LNCaP clone FGC (cell line): ENCODE measurements at regions not wholly inside any gene's neighbourhood (a gene's known extent, or its start where the extent isn't known, plus 50 kb on each side); places are given as distances from the start of the nearest gene placed in this dataset.

ENCODE experiments used
- DNase-seq: peaks from one replicate; pipeline ENCODE4 v3.0.0-alpha.2; 2011; ENCODE audit warnings: low read depth
- H3K4me3 ChIP-seq: 2 replicates; pipeline ENCODE4 v1.5.1; 2011; ENCODE audit warnings: mild to moderate bottlenecking, low read depth, low read length, control low read depth
- TF ChIP-seq, protein P1 (sequence below): IDR thresholded peaks from 2 replicates; pipeline ENCODE4 v1.5.1; 2012; ENCODE audit warnings: mild to moderate bottlenecking; ENCODE audit not compliant: control insufficient read depth, insufficient read depth; ENCODE audit errors: extremely low read depth

- no peak overlapping the region for H3K4me3 ChIP-seq
- TF ChIP-seq, protein P1, sequence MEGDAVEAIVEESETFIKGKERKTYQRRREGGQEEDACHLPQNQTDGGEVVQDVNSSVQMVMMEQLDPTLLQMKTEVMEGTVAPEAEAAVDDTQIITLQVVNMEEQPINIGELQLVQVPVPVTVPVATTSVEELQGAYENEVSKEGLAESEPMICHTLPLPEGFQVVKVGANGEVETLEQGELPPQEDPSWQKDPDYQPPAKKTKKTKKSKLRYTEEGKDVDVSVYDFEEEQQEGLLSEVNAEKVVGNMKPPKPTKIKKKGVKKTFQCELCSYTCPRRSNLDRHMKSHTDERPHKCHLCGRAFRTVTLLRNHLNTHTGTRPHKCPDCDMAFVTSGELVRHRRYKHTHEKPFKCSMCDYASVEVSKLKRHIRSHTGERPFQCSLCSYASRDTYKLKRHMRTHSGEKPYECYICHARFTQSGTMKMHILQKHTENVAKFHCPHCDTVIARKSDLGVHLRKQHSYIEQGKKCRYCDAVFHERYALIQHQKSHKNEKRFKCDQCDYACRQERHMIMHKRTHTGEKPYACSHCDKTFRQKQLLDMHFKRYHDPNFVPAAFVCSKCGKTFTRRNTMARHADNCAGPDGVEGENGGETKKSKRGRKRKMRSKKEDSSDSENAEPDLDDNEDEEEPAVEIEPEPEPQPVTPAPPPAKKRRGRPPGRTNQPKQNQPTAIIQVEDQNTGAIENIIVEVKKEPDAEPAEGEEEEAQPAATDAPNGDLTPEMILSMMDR: no peak
- DNase-seq: no peak
Observed at GRCh38 chr9:129398961-129399633, 221.0 kb upstream of the IER5L start.

- TF ChIP-seq, protein P1: no peak
- no peak overlapping the region for H3K4me3 ChIP-seq
- DNase-seq: no peak
Observed at GRCh38 chr9:129398101-129398960, 220.3 kb upstream of the IER5L start.

DNA sequence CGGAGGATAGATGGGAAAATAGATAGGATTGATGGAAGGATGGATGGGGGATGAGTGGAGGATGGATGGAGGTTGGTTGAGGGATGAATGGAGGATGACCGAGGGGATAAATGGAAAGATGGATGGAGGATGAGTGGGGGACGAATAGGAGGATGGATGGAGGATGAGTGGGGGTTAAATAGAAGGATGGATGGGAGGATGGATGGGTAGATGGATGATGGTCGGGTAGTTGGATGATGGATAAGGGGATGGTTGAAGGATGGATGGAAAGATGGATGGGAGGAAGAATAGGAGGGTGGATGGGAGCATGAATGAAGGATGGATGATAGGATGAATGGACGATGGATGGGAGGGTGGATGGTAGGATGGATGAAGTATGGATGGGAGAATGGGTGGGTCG is 219.3 kb upstream of the IER5L start:
- TF ChIP-seq, protein P1: no peak
- no peak overlapping the region for H3K4me3 ChIP-seq
- no peak for DNase-seq

- no peak for DNase-seq
- TF ChIP-seq, protein P1: no peak
- no peak overlapping the region for H3K4me3 ChIP-seq
Observed at GRCh38 chr9:129396365-129396708, 218.3 kb upstream of the IER5L start.

DNA sequence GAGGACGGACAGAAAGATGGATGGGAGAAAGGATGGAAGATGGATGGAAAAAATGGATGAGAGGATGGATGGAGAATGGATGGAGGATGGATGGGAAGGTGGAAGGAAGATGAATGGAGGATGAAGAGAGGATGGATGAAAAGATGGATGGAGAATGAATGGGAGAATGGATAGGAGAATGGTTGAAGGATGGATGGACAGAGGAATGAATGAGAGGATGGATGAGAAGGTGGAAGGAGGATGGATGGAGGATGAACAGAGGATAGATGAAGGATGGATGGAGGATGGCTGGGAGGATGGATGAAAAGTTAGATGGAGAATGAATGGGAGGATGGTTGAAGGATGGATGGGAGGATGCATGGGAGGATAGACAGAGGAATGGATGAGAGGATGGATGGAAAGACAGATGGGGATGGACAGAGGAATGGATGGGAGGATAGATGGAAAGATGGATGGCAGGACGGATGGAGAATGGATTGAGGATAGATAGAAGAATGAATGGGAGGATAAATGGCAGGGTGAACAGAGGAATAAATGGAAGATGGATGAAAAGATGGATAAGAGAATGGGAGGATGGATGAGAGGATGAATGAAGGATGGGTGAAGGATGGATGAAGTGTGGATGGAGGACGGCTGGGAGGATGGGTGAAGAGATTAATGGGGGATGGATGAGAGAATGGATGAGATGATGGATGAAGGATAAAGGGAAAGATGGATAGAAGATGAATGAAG is 217.7 kb upstream of the IER5L start:
- H3K4me3 ChIP-seq: no peak overlapping the region
- TF ChIP-seq, protein P1: no peak
- no peak for DNase-seq

DNA sequence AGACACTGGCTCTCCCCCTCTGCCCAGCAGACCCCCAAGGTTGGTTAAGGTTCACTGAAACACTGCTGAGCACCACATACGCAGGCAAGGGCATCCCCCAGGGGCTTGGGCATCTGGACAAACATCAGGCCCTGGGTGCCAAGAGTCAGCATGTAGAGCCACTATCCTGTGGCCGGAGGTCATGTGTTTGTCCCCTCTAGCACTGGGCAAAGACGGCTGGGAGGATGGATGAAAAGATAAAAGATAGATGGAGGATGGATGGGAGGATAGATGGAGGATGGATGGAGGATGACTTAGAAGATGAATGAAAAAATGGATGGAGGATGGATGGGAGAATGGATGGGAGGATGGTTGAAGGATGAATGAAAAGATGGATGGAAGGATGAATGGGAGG is 216.8 kb upstream of the IER5L start:
- no peak overlapping the region for H3K4me3 ChIP-seq
- TF ChIP-seq, protein P1: no peak
- no peak for DNase-seq
